ENCODE measurements at regions not wholly inside any gene's neighbourhood (a gene's known extent, or its start where the extent isn't known, plus 50 kb on each side); places are given as distances from the start of the nearest gene placed in this dataset.

- DNase-seq (ENCODE audit: extremely low spot score, insufficient read length, low read depth) (no peak), FAIRE-seq (no peak)
These were observed 585.9 kb upstream of the GHITM start for GRCh38 chr10:83553366-83553765.

- no peak for DNase-seq (ENCODE audit: extremely low spot score, insufficient read length, low read depth)
- no peak for FAIRE-seq
These were observed 584.0 kb upstream of the GHITM start for GRCh38 chr10:83555264-83555663.

GRCh38 chr10:83562381-83562780 lies 576.9 kb upstream of the GHITM start:
- DNase-seq (ENCODE audit: extremely low spot score, insufficient read length, low read depth) (no peak), FAIRE-seq (no peak)

GRCh38 chr10:83564889-83565588 lies 574.3 kb upstream of the GHITM start:
- DNase-seq (ENCODE audit: extremely low spot score, insufficient read length, low read depth) (no peak), FAIRE-seq (no peak)

GRCh38 chr10:83572036-83572435 lies 567.3 kb upstream of the GHITM start:
- DNase-seq (ENCODE audit: extremely low spot score, insufficient read length, low read depth), result no peak
- no peak for FAIRE-seq

- no peak for DNase-seq (ENCODE audit: extremely low spot score, insufficient read length, low read depth)
- FAIRE-seq, result no peak
These were observed 564.5 kb upstream of the GHITM start for GRCh38 chr10:83574770-83575169.

- FAIRE-seq (no peak), DNase-seq (ENCODE audit: extremely low spot score, insufficient read length, low read depth) (no peak)
These were observed 561.9 kb upstream of the GHITM start for GRCh38 chr10:83577421-83577820.

- DNase-seq (ENCODE audit: extremely low spot score, insufficient read length, low read depth) (no peak), FAIRE-seq (no peak)
These were observed 558.8 kb upstream of the GHITM start for GRCh38 chr10:83580373-83581012.

GRCh38 chr10:83582407-83583095 lies 556.8 kb upstream of the GHITM start:
- no peak for FAIRE-seq
- DNase-seq (ENCODE audit: extremely low spot score, insufficient read length, low read depth), result no peak

- FAIRE-seq (no peak), DNase-seq (ENCODE audit: extremely low spot score, insufficient read length, low read depth) (no peak)
These were observed 553.6 kb upstream of the GHITM start for GRCh38 chr10:83585686-83586085.

- DNase-seq (ENCODE audit: extremely low spot score, insufficient read length, low read depth) (no peak), FAIRE-seq (no peak)
These were observed 546.9 kb upstream of the GHITM start for GRCh38 chr10:83592337-83592935.

GRCh38 chr10:83603708-83604107 lies 535.6 kb upstream of the GHITM start:
- DNase-seq (ENCODE audit: extremely low spot score, insufficient read length, low read depth) (no peak), FAIRE-seq (no peak)

- FAIRE-seq (no peak), DNase-seq (ENCODE audit: extremely low spot score, insufficient read length, low read depth) (no peak)
These were observed 533.3 kb upstream of the GHITM start for GRCh38 chr10:83605783-83606630.

GRCh38 chr10:83607959-83608745 lies 531.2 kb upstream of the GHITM start:
- DNase-seq (ENCODE audit: extremely low spot score, insufficient read length, low read depth) (no peak), FAIRE-seq (no peak)

GRCh38 chr10:83612050-83612449 lies 527.3 kb upstream of the GHITM start:
- DNase-seq (ENCODE audit: extremely low spot score, insufficient read length, low read depth), result no peak
- FAIRE-seq, result no peak

GRCh38 chr10:83612746-83613145 lies 526.6 kb upstream of the GHITM start:
- DNase-seq (ENCODE audit: extremely low spot score, insufficient read length, low read depth), result no peak
- no peak for FAIRE-seq

- FAIRE-seq, result no peak
- no peak for DNase-seq (ENCODE audit: extremely low spot score, insufficient read length, low read depth)
These were observed 522.1 kb upstream of the GHITM start for GRCh38 chr10:83617172-83617571.

GRCh38 chr10:83617692-83618545 lies 521.4 kb upstream of the GHITM start:
- FAIRE-seq (no peak), DNase-seq (ENCODE audit: extremely low spot score, insufficient read length, low read depth) (no peak)
